Esophagus squamous epithelium (tissue), 5 donors: ENCODE measurements at regions not wholly inside any gene's neighbourhood (a gene's known extent, or its start where the extent isn't known, plus 50 kb on each side); places are given as distances from the start of the nearest gene placed in this dataset.

Source experiments
- DNase-seq: peaks from one replicate; lab custom pipeline; 2025; lab: John Stamatoyannopoulos, UW
- H3K27ac ChIP-seq, 4 donors: fragments of 200-600 bp; sonication (generic); one replicate each; pipeline ENCODE4 v1.5.1; 2016 to 2019; ENCODE audit warnings: mild to moderate bottlenecking in 1 of 4
- H3K27me3 ChIP-seq, 4 donors: fragments of 200-600 bp; sonication (generic); 1 replicate in 3 of 4; 2 replicates in 1 of 4; pipeline versions ENCODE4 v1.5.1 to v1.6.0; 2017 to 2021; ENCODE audit warnings: antibody characterized with exemption in 1 of 4
- H3K36me3 ChIP-seq, 3 donors: fragments of 200-600 bp; sonication (generic); one replicate each; pipeline ENCODE4 v1.5.1; 2016 to 2019
- H3K4me1 ChIP-seq, 3 donors: fragments of 200-600 bp; sonication (generic); one replicate each; pipeline ENCODE4 v1.5.1; 2017 to 2019
- H3K4me3 ChIP-seq, 4 donors: fragments of 200-600 bp; sonication (generic); 1 replicate in 3 of 4; 2 replicates in 1 of 4; pipeline ENCODE4 v1.5.1; 2016 to 2019; ENCODE audit warnings: mild to moderate bottlenecking in 2 of 4, moderate library complexity in 1 of 4
- H3K9me3 ChIP-seq, 3 donors: fragments of 200-600 bp; sonication (generic); one replicate each; pipeline ENCODE4 v1.5.1; 2016 to 2019
- POLR2A ChIP-seq, 4 donors: fragments of 450-650 bp; IDR thresholded peaks; one replicate each; pipeline ENCODE4 v1.6.1; 2017; ENCODE audit warnings: antibody characterized with exemption in 4 of 4, mild to moderate bottlenecking in 4 of 4, moderate library complexity in 3 of 4
- WGBS, 2 donors: methylation state at CpG; one replicate each; pipeline ENCODE4 v1.1.5; 2018; 5-methylcytosine and 5-hydroxymethylcytosine counted together
- intact Hi-C: fragments of 100-400 bp; cut with DNase I; formaldehyde crosslinking; loops from one replicate; pipeline ENCODE4 v1.15.0; 2022
- TF ChIP-seq, protein P1 (sequence below), 6 experiments: fragments of 450-650 bp in 4 of 6; fragments of 200-600 bp in 2 of 6; sonication (generic) in 2 of 6; IDR thresholded peaks; one replicate each; pipeline ENCODE4 v1.5.1; 2016 to 2019; ENCODE audit warnings: antibody characterized with exemption in 6 of 6, mild to moderate bottlenecking in 4 of 6, moderate library complexity in 4 of 6
- donor health status: DM: yes; HTN: yes; CAD: no.

DNA sequence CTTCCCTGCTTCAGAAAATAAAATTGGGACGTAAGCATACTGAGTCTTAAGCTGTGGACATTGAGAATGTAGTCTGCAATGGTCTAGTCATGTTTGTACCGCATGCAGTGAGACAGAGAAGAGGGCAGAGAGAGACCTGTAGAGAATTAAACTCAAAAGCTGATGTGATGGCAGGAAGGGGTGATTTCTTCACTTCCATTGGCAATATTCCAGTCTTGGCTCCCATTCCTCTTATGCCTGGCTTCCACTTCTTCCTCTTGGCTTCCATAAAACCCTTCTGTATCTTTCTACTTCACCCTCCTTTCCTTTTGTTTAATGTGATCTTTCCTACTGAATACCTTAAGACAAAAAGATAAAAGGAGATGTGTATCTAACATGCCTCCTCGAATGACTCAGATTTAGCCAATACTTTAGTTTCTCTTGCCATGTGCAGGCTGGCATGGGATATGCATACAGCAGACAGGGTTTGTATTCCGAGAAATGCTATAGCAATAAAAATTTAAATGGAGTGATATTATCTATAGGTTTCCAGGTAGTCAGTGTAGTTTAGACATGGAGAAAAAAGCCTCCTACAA, 423.1 kb upstream of the DYNLRB2 start:
- no peak for DNase-seq
- WGBS, 2 donors, result 46 to 68% methylated on average over 4 of the region's 4 CpGs
- Histone ChIP-seq H3K4me1 (peaks cover 0 to 57% (median 0%) of the 10 kb centered on the region in 3 donors), H3K27me3 (no peaks in the 10 kb centered on the region), H3K9me3 (no peaks in the 10 kb centered on the region), H3K27ac (peak overlapping the region in 1 of 4 donors; percentile 10), H3K36me3 (no peaks in the 10 kb centered on the region), H3K4me3 (no peak overlapping the region)
- TF ChIP-seq, protein P1, sequence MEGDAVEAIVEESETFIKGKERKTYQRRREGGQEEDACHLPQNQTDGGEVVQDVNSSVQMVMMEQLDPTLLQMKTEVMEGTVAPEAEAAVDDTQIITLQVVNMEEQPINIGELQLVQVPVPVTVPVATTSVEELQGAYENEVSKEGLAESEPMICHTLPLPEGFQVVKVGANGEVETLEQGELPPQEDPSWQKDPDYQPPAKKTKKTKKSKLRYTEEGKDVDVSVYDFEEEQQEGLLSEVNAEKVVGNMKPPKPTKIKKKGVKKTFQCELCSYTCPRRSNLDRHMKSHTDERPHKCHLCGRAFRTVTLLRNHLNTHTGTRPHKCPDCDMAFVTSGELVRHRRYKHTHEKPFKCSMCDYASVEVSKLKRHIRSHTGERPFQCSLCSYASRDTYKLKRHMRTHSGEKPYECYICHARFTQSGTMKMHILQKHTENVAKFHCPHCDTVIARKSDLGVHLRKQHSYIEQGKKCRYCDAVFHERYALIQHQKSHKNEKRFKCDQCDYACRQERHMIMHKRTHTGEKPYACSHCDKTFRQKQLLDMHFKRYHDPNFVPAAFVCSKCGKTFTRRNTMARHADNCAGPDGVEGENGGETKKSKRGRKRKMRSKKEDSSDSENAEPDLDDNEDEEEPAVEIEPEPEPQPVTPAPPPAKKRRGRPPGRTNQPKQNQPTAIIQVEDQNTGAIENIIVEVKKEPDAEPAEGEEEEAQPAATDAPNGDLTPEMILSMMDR (IDR thresholded peaks at IDR 0.05), result no peak
- no peak for TF ChIP-seq POLR2A (IDR thresholded peaks at IDR 0.05)
- intact Hi-C loops, result no loop called here

DNA sequence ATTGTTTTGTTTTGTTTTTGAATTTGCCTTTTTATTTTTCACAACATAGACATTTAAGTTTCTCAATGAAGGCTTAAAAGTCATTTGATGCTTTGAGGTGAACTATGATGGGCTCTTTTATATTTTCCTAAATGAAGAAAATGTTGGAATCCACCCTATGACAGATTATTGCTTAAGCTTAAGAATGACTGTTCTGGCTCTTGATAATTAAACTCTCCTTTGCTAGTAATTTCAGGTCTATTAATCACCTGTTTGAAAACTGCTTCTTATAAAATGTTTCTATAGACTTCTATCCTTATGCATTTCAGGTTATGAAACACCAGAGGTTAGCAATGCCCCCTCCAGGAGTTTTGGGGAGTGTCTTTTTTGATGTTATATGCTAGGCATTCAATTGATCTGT, 424.1 kb upstream of the DYNLRB2 start:
- Histone ChIP-seq H3K9me3 (no peaks in the 10 kb centered on the region), H3K4me3 (no peak overlapping the region), H3K4me1 (peaks cover 0 to 48% (median 0%) of the 10 kb centered on the region in 3 donors), H3K27ac (peak overlapping the region in 1 of 4 donors; percentile 10), H3K36me3 (no peaks in the 10 kb centered on the region), H3K27me3 (no peaks in the 10 kb centered on the region)
- intact Hi-C loops, result no loop called here
- no peak for DNase-seq
- TF ChIP-seq, protein P1 (IDR thresholded peaks at IDR 0.05), result no peak
- no peak for TF ChIP-seq POLR2A (IDR thresholded peaks at IDR 0.05)

DNA sequence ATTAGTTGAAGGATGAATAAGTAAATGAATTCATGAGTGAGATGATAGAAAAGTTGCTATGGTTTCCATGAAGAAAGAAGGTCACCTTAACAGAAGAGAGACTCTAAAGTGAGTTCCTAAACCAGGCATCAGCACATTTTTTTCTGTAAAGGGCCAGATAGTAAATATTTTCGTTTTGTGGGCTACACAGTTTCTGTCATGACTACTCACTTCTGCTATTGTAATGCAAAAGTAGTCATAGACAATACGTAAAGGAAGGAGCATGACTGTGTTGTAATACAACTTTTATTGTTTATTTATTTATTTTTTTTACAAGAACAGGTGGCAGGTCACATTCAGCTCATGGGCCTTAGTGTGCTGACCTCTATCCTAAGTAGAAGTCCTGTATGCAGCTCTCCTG, 426.1 kb upstream of the DYNLRB2 start:
- Histone ChIP-seq H3K9me3 (no peaks in the 10 kb centered on the region), H3K4me3 (no peak overlapping the region), H3K27me3 (no peaks in the 10 kb centered on the region), H3K4me1 (peaks cover 0 to 32% (median 0%) of the 10 kb centered on the region in 3 donors), H3K36me3 (no peaks in the 10 kb centered on the region), H3K27ac (no peak overlapping the region)
- 38 to 45% methylated on average over 2 of the region's 2 CpGs for WGBS, 2 donors
- TF ChIP-seq, protein P1 (IDR thresholded peaks at IDR 0.05), result no peak
- TF ChIP-seq POLR2A (IDR thresholded peaks at IDR 0.05), result no peak
- DNase-seq, result no peak
- intact Hi-C loops, result no loop called here

DNA sequence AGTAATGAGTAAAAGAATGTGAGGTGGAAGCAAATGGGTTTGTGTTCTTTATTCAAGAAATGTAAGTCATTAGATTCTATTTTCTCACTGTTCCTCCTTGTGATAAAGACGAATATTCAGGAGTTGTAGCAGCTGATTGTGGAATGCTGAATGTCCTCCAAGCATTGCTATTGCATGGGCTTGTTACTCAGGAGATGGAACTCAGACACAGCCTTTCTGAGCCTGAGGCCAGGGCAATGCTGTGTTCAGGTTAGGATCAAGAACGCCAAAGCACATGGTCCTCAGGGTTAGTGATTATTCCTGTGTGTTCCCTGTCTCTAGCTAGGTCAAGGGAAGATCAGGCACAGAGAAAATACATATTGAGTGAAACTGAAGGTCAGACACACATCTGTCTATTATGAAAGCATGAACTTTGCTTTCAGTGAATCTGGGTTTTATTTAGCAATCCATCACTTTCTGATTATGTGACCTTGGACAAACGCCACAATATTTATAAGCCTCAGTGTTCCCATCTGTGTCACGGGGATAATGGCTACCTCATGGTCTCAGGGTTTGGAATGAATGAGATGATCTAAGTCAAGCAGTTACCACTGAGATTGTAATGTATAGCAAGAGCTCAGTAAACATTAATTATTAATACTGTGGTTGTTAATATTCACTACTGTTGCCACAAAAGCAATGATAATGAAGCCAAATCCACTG, 426.8 kb upstream of the DYNLRB2 start:
- DNase-seq, result no peak
- H3K4me3 ChIP-seq, result no peak overlapping the region
- intact Hi-C loops, result no loop called here
- no peaks in the 10 kb centered on the region for H3K27me3 ChIP-seq
- no peaks in the 10 kb centered on the region for H3K9me3 ChIP-seq
- H3K4me1 ChIP-seq, result peaks cover 0 to 32% (median 0%) of the 10 kb centered on the region in 3 donors
- H3K27ac ChIP-seq, result no peak overlapping the region
- H3K36me3 ChIP-seq, result no peaks in the 10 kb centered on the region
- WGBS, 2 donors, result 38 to 41% methylated on average over 4 of the region's 4 CpGs
- TF ChIP-seq POLR2A (IDR thresholded peaks at IDR 0.05), result no peak
- TF ChIP-seq, protein P1 (IDR thresholded peaks at IDR 0.05), result no peak

DNA sequence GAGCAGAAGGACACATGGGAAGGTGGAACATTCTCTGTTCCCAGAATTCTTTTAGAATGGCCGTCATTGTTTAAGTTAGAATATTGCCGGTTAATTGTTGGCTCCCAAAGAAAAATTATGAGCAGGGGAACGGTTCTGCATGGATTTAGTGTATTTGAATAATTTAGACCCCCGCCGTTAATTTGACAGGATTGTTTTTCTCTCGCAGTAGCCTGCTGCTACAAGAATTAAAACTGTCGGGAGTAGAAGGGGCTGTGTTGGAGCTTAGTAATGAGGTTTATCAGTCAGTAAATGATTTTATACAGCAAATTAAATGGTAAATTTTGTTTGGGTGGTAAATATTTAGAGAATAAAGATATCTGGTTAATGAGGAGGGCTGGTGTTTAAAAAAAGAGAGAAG, 431.2 kb upstream of the DYNLRB2 start:
- no peak for TF ChIP-seq POLR2A (IDR thresholded peaks at IDR 0.05)
- TF ChIP-seq, protein P1 (IDR thresholded peaks at IDR 0.05), result no peak
- no peaks in the 10 kb centered on the region for H3K36me3 ChIP-seq
- WGBS, 2 donors, result 82 to 83% methylated on average over 7 of the region's 7 CpGs
- intact Hi-C loops, result no loop called here
- H3K27ac ChIP-seq, result no peak overlapping the region
- DNase-seq, result no peak
- no peak overlapping the region for H3K4me3 ChIP-seq
- no peaks in the 10 kb centered on the region for H3K27me3 ChIP-seq
- peaks cover 0 to 26% (median 0%) of the 10 kb centered on the region in 3 donors for H3K4me1 ChIP-seq
- H3K9me3 ChIP-seq, result no peaks in the 10 kb centered on the region
